Hepatocyte (in vitro differentiated cells): ENCODE measurements at regions not wholly inside any gene's neighbourhood (a gene's known extent, or its start where the extent isn't known, plus 50 kb on each side); places are given as distances from the start of the nearest gene placed in this dataset.

Source experiments
- DNase-seq: peaks from one replicate; pipeline ENCODE4 v3.0.0-alpha.2; 2016; ENCODE audit warnings: low spot score
- H2AFZ ChIP-seq: fragments of 200-600 bp; sonication (generic); 2 replicates; pipeline ENCODE4 v1.6.0; 2016; ENCODE audit warnings: antibody characterized with exemption, mild to moderate bottlenecking
- H3K27ac ChIP-seq: fragments of 200-600 bp; sonication (generic); 2 replicates; pipeline ENCODE4 v1.5.1; 2016; ENCODE audit warnings: mild to moderate bottlenecking
- H3K27me3 ChIP-seq: fragments of 200-600 bp; sonication (generic); 2 replicates; pipeline ENCODE4 v1.6.1; 2016
- H3K36me3 ChIP-seq: fragments of 200-600 bp; sonication (generic); replicated peaks from 2 replicates; pipeline ENCODE4 v1.5.1; 2016; ENCODE audit warnings: low read depth; ENCODE audit not compliant: insufficient read depth
- H3K4me1 ChIP-seq: fragments of 200-600 bp; sonication (generic); 2 replicates; pipeline ENCODE4 v1.5.1; 2016; ENCODE audit warnings: mild to moderate bottlenecking, moderate library complexity; ENCODE audit not compliant: insufficient read depth
- H3K4me2 ChIP-seq: fragments of 200-600 bp; sonication (generic); 2 replicates; pipeline ENCODE4 v1.6.0; 2016
- H3K4me3 ChIP-seq: fragments of 200-600 bp; sonication (generic); 2 replicates; pipeline ENCODE4 v1.5.1; 2016; ENCODE audit warnings: mild to moderate bottlenecking
- H3K79me2 ChIP-seq: fragments of 200-600 bp; sonication (generic); 2 replicates; pipeline ENCODE4 v1.6.0; 2017; ENCODE audit warnings: mild to moderate bottlenecking
- H3K9me2 ChIP-seq: fragments of 200-600 bp; sonication (generic); replicated peaks from 2 replicates; pipeline ENCODE4 v1.6.0; 2017; ENCODE audit warnings: mild to moderate bottlenecking; ENCODE audit not compliant: insufficient read depth
- H3K9me3 ChIP-seq: fragments of 200-600 bp; sonication (generic); 2 replicates; pipeline ENCODE4 v1.5.1; 2016; ENCODE audit warnings: low read depth, mild to moderate bottlenecking
- H4K20me1 ChIP-seq: fragments of 200-600 bp; sonication (generic); 2 replicates; pipeline ENCODE4 v1.6.0; 2016; ENCODE audit warnings: mild to moderate bottlenecking; ENCODE audit not compliant: insufficient read depth, poor library complexity, severe bottlenecking
- EZH2 ChIP-seq: fragments of 200-600 bp; sonication (generic); IDR thresholded peaks from 2 replicates; pipeline ENCODE4 v1.6.1; 2016; ENCODE audit warnings: antibody characterized with exemption, mild to moderate bottlenecking, borderline replicate concordance
- EZH2phosphoT487 ChIP-seq: fragments of 200-600 bp; sonication (generic); IDR thresholded peaks from one replicate; pipeline ENCODE4 v1.6.1; 2018; ENCODE audit warnings: antibody characterized with exemption, mild to moderate bottlenecking, low read depth, moderate library complexity; ENCODE audit not compliant: unreplicated experiment, severe bottlenecking
- WGBS: methylation state at CpG from one replicate; pipeline ENCODE4 v1.1.6; 2016; ENCODE audit warnings: low lambda C conversion rate; ENCODE audit errors: missing lambda C conversion rate; 5-methylcytosine and 5-hydroxymethylcytosine counted together
- TF ChIP-seq, protein P1 (sequence below): fragments of 200-600 bp; sonication (generic); IDR thresholded peaks from 2 replicates; pipeline ENCODE4 v1.5.1; 2016; ENCODE audit warnings: antibody characterized with exemption, mild to moderate bottlenecking; ENCODE audit not compliant: poor library complexity

DNA sequence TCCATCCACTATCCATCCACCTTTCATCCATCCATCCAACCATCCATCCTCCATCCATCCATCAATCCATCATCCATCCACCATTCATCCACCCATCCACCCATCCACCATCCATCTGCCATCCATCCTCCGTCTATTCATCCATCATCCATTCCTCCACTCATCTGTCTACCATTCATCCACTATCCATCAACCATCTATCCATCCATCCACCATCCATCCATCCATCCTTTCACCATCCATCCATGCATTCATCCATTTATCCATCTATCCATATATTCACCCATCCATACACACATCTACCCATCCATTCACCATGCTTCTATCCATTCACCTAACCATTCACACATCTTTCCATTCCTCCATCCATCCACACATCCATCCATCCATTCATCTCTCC is 207.0 kb upstream of the CDH4 start:
- 91% methylated on average over 1 of the region's 1 CpG for WGBS
- Histone ChIP-seq H3K79me2 (no peaks in the 10 kb centered on the region), H3K27ac (no peak overlapping the region), H2AFZ (no peak overlapping the region), H3K36me3 (no peaks in the 10 kb centered on the region), H3K4me2 (no peak overlapping the region), H3K9me3 (no peaks in the 10 kb centered on the region), H3K4me3 (no peak overlapping the region), H3K9me2 (no peaks in the 10 kb centered on the region), H4K20me1 (no peaks in the 10 kb centered on the region), H3K4me1 (no peaks in the 10 kb centered on the region), H3K27me3 (no peaks in the 10 kb centered on the region)
- DNase-seq, result no peak
- no peak for TF ChIP-seq EZH2phosphoT487
- TF ChIP-seq, protein P1, sequence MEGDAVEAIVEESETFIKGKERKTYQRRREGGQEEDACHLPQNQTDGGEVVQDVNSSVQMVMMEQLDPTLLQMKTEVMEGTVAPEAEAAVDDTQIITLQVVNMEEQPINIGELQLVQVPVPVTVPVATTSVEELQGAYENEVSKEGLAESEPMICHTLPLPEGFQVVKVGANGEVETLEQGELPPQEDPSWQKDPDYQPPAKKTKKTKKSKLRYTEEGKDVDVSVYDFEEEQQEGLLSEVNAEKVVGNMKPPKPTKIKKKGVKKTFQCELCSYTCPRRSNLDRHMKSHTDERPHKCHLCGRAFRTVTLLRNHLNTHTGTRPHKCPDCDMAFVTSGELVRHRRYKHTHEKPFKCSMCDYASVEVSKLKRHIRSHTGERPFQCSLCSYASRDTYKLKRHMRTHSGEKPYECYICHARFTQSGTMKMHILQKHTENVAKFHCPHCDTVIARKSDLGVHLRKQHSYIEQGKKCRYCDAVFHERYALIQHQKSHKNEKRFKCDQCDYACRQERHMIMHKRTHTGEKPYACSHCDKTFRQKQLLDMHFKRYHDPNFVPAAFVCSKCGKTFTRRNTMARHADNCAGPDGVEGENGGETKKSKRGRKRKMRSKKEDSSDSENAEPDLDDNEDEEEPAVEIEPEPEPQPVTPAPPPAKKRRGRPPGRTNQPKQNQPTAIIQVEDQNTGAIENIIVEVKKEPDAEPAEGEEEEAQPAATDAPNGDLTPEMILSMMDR, result no peak
- no peak for TF ChIP-seq EZH2

DNA sequence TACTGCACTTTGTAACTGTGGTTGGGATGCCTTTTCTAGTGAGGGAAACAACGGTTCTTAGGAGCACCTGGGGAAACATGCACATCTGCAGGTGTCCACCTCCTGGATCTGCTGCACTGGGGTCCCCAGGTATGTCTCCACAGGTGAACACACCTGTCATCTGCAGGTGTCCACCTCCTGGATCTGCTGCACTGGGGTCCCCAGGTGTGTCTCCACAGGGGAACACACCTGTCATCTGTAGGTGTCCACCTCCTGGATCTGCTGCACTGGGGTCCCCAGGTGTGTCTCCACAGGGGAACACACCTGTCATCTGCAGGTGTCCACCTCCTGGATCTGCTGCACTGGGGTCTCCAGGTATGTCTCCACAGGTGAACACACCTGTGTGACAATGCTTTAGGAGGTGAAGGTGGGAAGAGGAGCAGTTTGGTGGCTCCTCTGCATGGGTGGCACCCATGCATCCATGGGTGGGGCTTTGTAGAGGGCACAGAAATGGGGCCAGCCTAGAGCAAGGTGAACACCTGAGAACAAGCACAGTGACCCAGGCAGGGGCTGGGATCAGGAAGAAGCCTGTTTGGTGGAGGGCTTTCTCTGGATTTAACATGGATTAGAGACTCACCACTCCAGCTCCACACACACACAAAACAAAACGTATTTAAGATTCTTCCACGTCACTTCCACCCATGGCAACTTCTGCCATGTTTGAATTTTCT is 206.0 kb upstream of the CDH4 start:
- TF ChIP-seq EZH2 (no peak), EZH2phosphoT487 (no peak)
- TF ChIP-seq, protein P1, result no peak

DNA sequence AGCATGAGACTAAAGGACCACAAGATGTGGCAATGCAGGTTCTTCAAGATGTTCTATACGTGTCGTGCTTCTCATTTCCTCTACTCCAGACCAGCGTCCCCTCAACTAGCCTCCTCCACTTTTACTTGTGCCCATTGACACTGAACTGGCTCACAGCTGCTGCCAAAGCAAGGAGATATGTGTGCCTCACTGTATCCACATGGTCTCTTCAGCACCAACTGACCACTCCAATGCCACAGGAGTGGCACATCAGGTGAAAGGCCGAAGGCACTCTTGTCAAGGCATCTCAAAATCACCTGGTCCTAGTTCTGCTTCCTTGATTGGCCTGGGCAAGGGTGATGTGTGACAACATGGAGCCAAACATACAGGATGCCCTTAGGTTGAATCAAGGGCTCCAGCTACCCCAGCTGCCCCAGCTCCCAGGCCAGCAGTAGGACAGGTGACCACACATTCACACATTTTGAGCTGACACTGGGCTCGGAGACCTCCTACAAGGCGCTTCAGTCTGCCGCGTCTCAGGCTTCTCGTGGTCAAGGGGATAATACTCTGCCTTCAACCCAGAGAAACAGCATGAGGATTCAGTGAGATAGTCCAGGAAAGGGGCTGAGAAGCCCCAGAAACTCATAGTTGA is 205.2 kb upstream of the CDH4 start:
- no peaks in the 10 kb centered on the region for H3K27me3 ChIP-seq
- H3K79me2 ChIP-seq, result no peaks in the 10 kb centered on the region
- no peaks in the 10 kb centered on the region for H3K36me3 ChIP-seq
- DNase-seq, result no peak
- no peaks in the 10 kb centered on the region for H4K20me1 ChIP-seq
- H3K4me1 ChIP-seq, result no peaks in the 10 kb centered on the region
- no peak overlapping the region for H2AFZ ChIP-seq
- no peaks in the 10 kb centered on the region for H3K9me3 ChIP-seq
- no peaks in the 10 kb centered on the region for H3K9me2 ChIP-seq
- no peak overlapping the region for H3K4me3 ChIP-seq
- 90% methylated on average over 9 of the region's 9 CpGs for WGBS
- no peak for TF ChIP-seq EZH2phosphoT487
- no peak for TF ChIP-seq EZH2
- TF ChIP-seq, protein P1, result no peak
- no peak overlapping the region for H3K4me2 ChIP-seq
- no peak overlapping the region for H3K27ac ChIP-seq

More for the DNA sequence above, 206.0 kb upstream of the CDH4 start:
- DNase-seq, result peak; percentile 64
- Histone ChIP-seq H3K27ac (no peak overlapping the region), H3K79me2 (no peaks in the 10 kb centered on the region), H3K9me2 (no peaks in the 10 kb centered on the region), H3K4me1 (no peaks in the 10 kb centered on the region), H3K36me3 (no peaks in the 10 kb centered on the region), H3K4me3 (no peak overlapping the region), H2AFZ (no peak overlapping the region), H3K27me3 (no peaks in the 10 kb centered on the region), H3K9me3 (no peaks in the 10 kb centered on the region), H3K4me2 (no peak overlapping the region), H4K20me1 (no peaks in the 10 kb centered on the region)
- 65% methylated on average over 3 of the region's 3 CpGs for WGBS
